ENCODE measurements at regions not wholly inside any gene's neighbourhood (a gene's known extent, or its start where the extent isn't known, plus 50 kb on each side); places are given as distances from the start of the nearest gene placed in this dataset.

DNA sequence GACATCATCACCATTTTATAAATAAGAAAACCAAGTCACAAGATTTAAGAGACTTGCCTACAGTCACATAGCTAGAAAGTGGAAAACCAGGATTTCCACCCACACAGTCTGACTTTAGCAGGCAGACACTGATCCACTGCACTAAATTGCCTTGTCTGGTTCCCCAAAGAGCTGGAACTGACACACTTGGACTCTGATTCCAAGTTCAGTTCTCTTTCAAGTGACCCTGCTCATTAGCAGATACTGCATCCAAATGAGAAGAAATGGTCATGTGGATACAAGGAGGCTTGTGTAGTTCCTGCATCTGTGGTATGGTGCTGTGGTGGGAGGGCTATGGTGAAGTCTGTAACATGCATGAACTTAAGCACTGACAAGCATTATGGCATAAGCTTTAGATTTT, 180.1 kb upstream of the MKLN1 start:
- H3K27ac ChIP-seq (ENCODE audit: low read depth in 1 of 2, low read length in 1 of 2) = no peak overlapping the region
- ATAC-seq (ENCODE audit: insufficient read depth, low FRiP score) (no peak), DNase-seq (no peak)
- no peaks in the 10 kb centered on the region for H3K36me3 ChIP-seq (ENCODE audit: control insufficient read depth in 4 of 4, insufficient read depth in 4 of 4, low read length in 4 of 4)
- no peak overlapping the region for H3K9ac ChIP-seq (ENCODE audit: insufficient read depth in 1 of 2, low read length in 2 of 2)
- TF ChIP-seq CTCF (IDR thresholded peaks at IDR 0.05; ENCODE audit: control extremely low read depth, extremely low read depth) = no peak
- peaks cover 0 to 2% (median 0%) of the 10 kb centered on the region in 3 donors for H3K27me3 ChIP-seq (ENCODE audit: control insufficient read depth in 3 of 3, insufficient read depth in 3 of 3, low read length in 2 of 3)
- no peak overlapping the region for H3K4me3 ChIP-seq
- H3K9me3 ChIP-seq (ENCODE audit: control insufficient read depth in 4 of 4, insufficient read depth in 3 of 4, low read length in 3 of 4) = no peaks in the 10 kb centered on the region
- no peaks in the 10 kb centered on the region for H3K4me1 ChIP-seq (ENCODE audit: control insufficient read depth in 5 of 5, insufficient read depth in 5 of 5, low read length in 5 of 5)

- DNase-seq (no peak), ATAC-seq (ENCODE audit: insufficient read depth, low FRiP score) (no peak)
- H3K36me3 ChIP-seq (ENCODE audit: control insufficient read depth in 4 of 4, insufficient read depth in 4 of 4, low read length in 4 of 4) = no peaks in the 10 kb centered on the region
- H3K27me3 ChIP-seq (ENCODE audit: control insufficient read depth in 3 of 3, insufficient read depth in 3 of 3, low read length in 2 of 3) = peaks cover 0 to 2% (median 0%) of the 10 kb centered on the region in 3 donors
- no peak overlapping the region for H3K27ac ChIP-seq (ENCODE audit: low read depth in 1 of 2, low read length in 1 of 2)
- 94 to 95% methylated on average over 4 of the region's 4 CpGs for WGBS, 2 donors
- H3K4me1 ChIP-seq (ENCODE audit: control insufficient read depth in 5 of 5, insufficient read depth in 5 of 5, low read length in 5 of 5) = no peaks in the 10 kb centered on the region
- no peak overlapping the region for H3K4me3 ChIP-seq
- no peak for TF ChIP-seq CTCF (IDR thresholded peaks at IDR 0.05; ENCODE audit: control extremely low read depth, extremely low read depth)
- no peaks in the 10 kb centered on the region for H3K9me3 ChIP-seq (ENCODE audit: control insufficient read depth in 4 of 4, insufficient read depth in 3 of 4, low read length in 3 of 4)
- no peak overlapping the region for H3K9ac ChIP-seq (ENCODE audit: insufficient read depth in 1 of 2, low read length in 2 of 2)
These were observed 179.4 kb upstream of the MKLN1 start for GRCh38 chr7:131148258-131148657.

DNA sequence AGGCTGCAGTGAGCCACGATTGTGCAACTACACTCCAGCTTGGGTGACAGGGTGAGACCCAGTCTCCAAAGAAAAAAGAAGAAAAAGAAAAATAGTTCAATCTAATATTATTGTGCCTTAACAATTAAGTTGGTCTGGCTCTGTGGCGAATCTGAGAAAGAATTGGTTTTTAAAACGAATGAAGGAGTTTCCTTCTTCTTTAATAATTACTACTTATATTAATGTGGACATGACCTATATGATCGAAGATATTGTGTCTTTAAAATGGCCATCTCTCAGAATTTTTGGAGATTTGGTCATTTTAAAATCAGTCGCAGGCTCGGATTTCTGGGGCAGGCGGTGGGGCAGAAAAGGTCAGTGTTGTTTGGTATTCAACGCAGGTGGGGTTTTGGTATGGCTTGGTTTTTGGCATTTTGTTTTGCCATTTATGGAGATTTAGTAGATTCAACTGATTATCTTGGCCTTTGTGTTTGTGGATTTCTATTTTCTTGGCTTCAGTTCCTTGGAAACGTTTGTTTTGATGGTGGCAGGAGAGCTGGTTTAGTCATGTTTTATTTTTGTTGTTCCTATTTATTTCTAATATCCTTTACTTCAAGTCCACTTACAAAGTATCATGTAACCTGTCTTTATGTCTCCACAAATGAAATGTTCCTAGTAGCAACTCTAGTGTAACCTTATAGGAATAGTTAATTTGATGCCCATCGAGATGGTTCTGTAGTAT, 178.8 kb upstream of the MKLN1 start:
- Histone ChIP-seq H3K36me3 (ENCODE audit: control insufficient read depth in 4 of 4, insufficient read depth in 4 of 4, low read length in 4 of 4) (no peaks in the 10 kb centered on the region), H3K27ac (ENCODE audit: low read depth in 1 of 2, low read length in 1 of 2) (no peak overlapping the region), H3K27me3 (ENCODE audit: control insufficient read depth in 3 of 3, insufficient read depth in 3 of 3, low read length in 2 of 3) (peaks cover 0 to 2% (median 0%) of the 10 kb centered on the region in 3 donors), H3K9ac (ENCODE audit: insufficient read depth in 1 of 2, low read length in 2 of 2) (no peak overlapping the region), H3K4me3 (no peak overlapping the region), H3K9me3 (ENCODE audit: control insufficient read depth in 4 of 4, insufficient read depth in 3 of 4, low read length in 3 of 4) (no peaks in the 10 kb centered on the region), H3K4me1 (ENCODE audit: control insufficient read depth in 5 of 5, insufficient read depth in 5 of 5, low read length in 5 of 5) (no peaks in the 10 kb centered on the region)
- 85 to 92% methylated on average over 10 of the region's 10 CpGs for WGBS, 2 donors
- no peak for ATAC-seq (ENCODE audit: insufficient read depth, low FRiP score)
- no peak for DNase-seq
- TF ChIP-seq CTCF (IDR thresholded peaks at IDR 0.05; ENCODE audit: control extremely low read depth, extremely low read depth) = no peak

GRCh38 chr7:131149429-131149773, 178.3 kb upstream of the MKLN1 start:
- no peak overlapping the region for H3K27ac ChIP-seq (ENCODE audit: low read depth in 1 of 2, low read length in 1 of 2)
- H3K36me3 ChIP-seq (ENCODE audit: control insufficient read depth in 4 of 4, insufficient read depth in 4 of 4, low read length in 4 of 4) = no peaks in the 10 kb centered on the region
- ATAC-seq (ENCODE audit: insufficient read depth, low FRiP score) (no peak), DNase-seq (no peak)
- no peak overlapping the region for H3K4me3 ChIP-seq
- no peak overlapping the region for H3K9ac ChIP-seq (ENCODE audit: insufficient read depth in 1 of 2, low read length in 2 of 2)
- TF ChIP-seq CTCF (IDR thresholded peaks at IDR 0.05; ENCODE audit: control extremely low read depth, extremely low read depth) = no peak
- H3K9me3 ChIP-seq (ENCODE audit: control insufficient read depth in 4 of 4, insufficient read depth in 3 of 4, low read length in 3 of 4) = no peaks in the 10 kb centered on the region
- peaks cover 0 to 2% (median 0%) of the 10 kb centered on the region in 3 donors for H3K27me3 ChIP-seq (ENCODE audit: control insufficient read depth in 3 of 3, insufficient read depth in 3 of 3, low read length in 2 of 3)
- H3K4me1 ChIP-seq (ENCODE audit: control insufficient read depth in 5 of 5, insufficient read depth in 5 of 5, low read length in 5 of 5) = no peaks in the 10 kb centered on the region
